ENCODE measurements at regions not wholly inside any gene's neighbourhood (a gene's known extent, or its start where the extent isn't known, plus 50 kb on each side); places are given as distances from the start of the nearest gene placed in this dataset.
"Not testable (repeated sequence)": the region's sequence is repeated elsewhere in the genome, so short reads cannot be mapped to it uniquely, and the experiment has no call there.

- TF ChIP-seq CTCF (IDR thresholded peaks at IDR 0.05; ENCODE audit: insufficient read depth, low read length, missing control alignments), result no peak
- H3K4me3 ChIP-seq (ENCODE audit: low read depth, low read length), result no peak overlapping the region
- ChIA-PET CTCF (no interaction called here), POLR2A (no interaction called here)
- DNase-seq (ENCODE audit: low read depth, low spot score), result no peak
Measured at GRCh38 chr6:68031054-68031453, 604.0 kb upstream of the ADGRB3 start.

- no peak overlapping the region for H3K4me3 ChIP-seq (ENCODE audit: low read depth, low read length)
- TF ChIP-seq CTCF (IDR thresholded peaks at IDR 0.05; ENCODE audit: insufficient read depth, low read length, missing control alignments), result no peak
- CTCF ChIA-PET, result no interaction called here
- POLR2A ChIA-PET, result no interaction called here
- no peak for DNase-seq (ENCODE audit: low read depth, low spot score)
Measured at GRCh38 chr6:68026483-68026882, 608.6 kb upstream of the ADGRB3 start.

- H3K4me3 ChIP-seq (ENCODE audit: low read depth, low read length), result no peak overlapping the region
- no peak for TF ChIP-seq CTCF (IDR thresholded peaks at IDR 0.05; ENCODE audit: insufficient read depth, low read length, missing control alignments)
- CTCF ChIA-PET, result no interaction called here
- POLR2A ChIA-PET, result no interaction called here
- no peak for DNase-seq (ENCODE audit: low read depth, low spot score)
Measured at GRCh38 chr6:68025764-68026163, 609.3 kb upstream of the ADGRB3 start.

GRCh38 chr6:68024570-68025269 is 610.4 kb upstream of the ADGRB3 start:
- DNase-seq (ENCODE audit: low read depth, low spot score), result no peak
- CTCF ChIA-PET, result no interaction called here
- no peak for TF ChIP-seq CTCF (IDR thresholded peaks at IDR 0.05; ENCODE audit: insufficient read depth, low read length, missing control alignments)
- H3K4me3 ChIP-seq (ENCODE audit: low read depth, low read length), result no peak overlapping the region
- POLR2A ChIA-PET, result no interaction called here

GRCh38 chr6:68022968-68023367 is 612.1 kb upstream of the ADGRB3 start:
- H3K4me3 ChIP-seq (ENCODE audit: low read depth, low read length); POLR2A ChIA-PET; CTCF ChIA-PET; DNase-seq (ENCODE audit: low read depth, low spot score): not testable (repeated sequence)

GRCh38 chr6:68013780-68014515 is 621.1 kb upstream of the ADGRB3 start:
- DNase-seq (ENCODE audit: low read depth, low spot score), result no peak
- no peak for TF ChIP-seq CTCF (IDR thresholded peaks at IDR 0.05; ENCODE audit: insufficient read depth, low read length, missing control alignments)
- CTCF ChIA-PET, result no interaction called here
- POLR2A ChIA-PET, result no interaction called here
- no peak overlapping the region for H3K4me3 ChIP-seq (ENCODE audit: low read depth, low read length)

GRCh38 chr6:68012822-68013221 is 622.3 kb upstream of the ADGRB3 start:
- ChIA-PET CTCF (no interaction called here), POLR2A (no interaction called here)
- no peak for TF ChIP-seq CTCF (IDR thresholded peaks at IDR 0.05; ENCODE audit: insufficient read depth, low read length, missing control alignments)
- no peak overlapping the region for H3K4me3 ChIP-seq (ENCODE audit: low read depth, low read length)
- DNase-seq (ENCODE audit: low read depth, low spot score), result no peak

Data from AG04449 (cell line).